ENCODE measurements at regions not wholly inside any gene's neighbourhood (a gene's known extent, or its start where the extent isn't known, plus 50 kb on each side); places are given as distances from the start of the nearest gene placed in this dataset.

DNA sequence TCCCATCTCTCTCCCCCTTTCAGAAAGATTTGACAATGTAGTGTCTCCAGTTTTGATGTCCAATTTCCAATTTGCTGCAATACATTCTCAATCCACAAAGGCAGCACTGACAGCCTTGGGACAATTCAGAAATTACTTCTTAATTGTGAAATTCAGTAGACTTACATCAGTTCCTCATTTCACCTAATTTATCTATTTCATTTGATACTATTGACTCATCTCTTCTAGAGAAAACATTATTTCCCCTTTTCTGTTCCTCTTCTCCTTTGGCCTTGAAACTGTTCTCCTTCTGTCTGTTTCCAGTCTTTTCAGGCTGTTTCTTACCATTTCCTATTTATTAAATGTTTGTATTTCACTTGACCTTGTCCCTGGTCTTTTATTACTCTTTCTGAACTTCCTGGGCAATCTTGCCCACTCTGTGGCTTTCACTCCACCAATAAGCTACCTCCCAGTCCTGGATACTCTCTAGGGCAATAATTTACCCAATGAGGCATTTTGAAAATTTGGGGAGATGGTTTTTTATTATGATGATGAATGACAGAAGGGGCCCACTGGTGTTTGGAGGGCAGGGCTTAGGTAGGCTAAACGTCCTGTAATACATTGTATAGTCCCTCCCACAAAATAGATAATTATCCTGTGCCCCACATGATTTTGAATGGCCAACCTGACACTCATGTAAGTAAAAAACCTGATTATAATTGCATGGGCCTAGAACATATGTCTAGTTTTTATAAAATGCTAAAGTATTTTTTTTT lies 498.0 kb upstream of the BOD1L1 start:
- H3K9ac ChIP-seq (ENCODE audit: low read length), result no peak overlapping the region
- H3K27ac ChIP-seq (ENCODE audit: low read depth, low read length), result no peak overlapping the region
- H3K36me3 ChIP-seq (ENCODE audit: control insufficient read depth, insufficient read depth, low read length), result no peaks in the 10 kb centered on the region
- H3K4me3 ChIP-seq (ENCODE audit: low read length), result no peak overlapping the region
- H3K4me1 ChIP-seq (ENCODE audit: control insufficient read depth, insufficient read depth, low read length), result no peaks in the 10 kb centered on the region
- no peaks in the 10 kb centered on the region for H3K27me3 ChIP-seq (ENCODE audit: control insufficient read depth, insufficient read depth, low read length)

DNA sequence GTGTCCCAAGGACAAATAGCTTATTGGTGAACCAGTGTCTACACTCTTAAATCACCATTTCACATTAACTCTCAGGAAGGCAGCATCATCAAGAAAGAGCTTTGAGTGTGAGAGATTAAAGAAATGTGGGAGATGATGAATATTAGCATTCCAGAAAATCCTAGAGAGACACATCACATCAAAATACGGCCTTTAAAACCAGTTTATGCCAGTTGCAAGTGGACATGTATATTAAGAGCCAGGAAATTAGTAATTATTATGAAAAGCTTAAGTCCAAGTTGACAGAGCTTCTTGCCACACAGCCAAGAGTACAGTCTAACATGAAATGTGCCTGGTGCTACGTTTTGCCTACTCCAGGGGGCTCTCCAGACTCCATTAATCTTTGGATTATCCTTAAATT lies 503.0 kb upstream of the BOD1L1 start:
- Histone ChIP-seq H3K4me3 (ENCODE audit: low read length) (no peak overlapping the region), H3K4me1 (ENCODE audit: control insufficient read depth, insufficient read depth, low read length) (no peaks in the 10 kb centered on the region), H3K9ac (ENCODE audit: low read length) (no peak overlapping the region), H3K36me3 (ENCODE audit: control insufficient read depth, insufficient read depth, low read length) (no peaks in the 10 kb centered on the region), H3K27me3 (ENCODE audit: control insufficient read depth, insufficient read depth, low read length) (no peaks in the 10 kb centered on the region), H3K27ac (ENCODE audit: low read depth, low read length) (no peak overlapping the region)

DNA sequence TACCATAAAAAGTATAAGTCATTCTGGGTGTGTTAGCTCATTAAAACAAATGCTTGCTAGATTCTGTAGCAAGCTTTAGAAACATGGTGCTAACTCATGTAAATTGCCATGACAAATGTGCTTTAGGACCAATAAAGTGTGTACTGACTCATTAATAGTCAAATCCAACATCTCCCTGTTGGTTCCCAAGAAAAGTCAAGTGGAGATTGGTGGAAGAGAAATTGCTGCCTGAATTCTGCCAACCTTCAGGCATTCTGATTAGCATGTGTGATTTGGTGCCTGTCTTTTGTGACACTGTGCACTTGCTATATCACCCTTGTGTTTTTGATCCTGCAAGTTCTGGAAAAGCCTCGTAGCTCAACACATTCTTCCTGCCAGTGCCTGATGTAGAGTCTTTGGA lies 503.8 kb upstream of the BOD1L1 start:
- no peak overlapping the region for H3K27ac ChIP-seq (ENCODE audit: low read depth, low read length)
- H3K36me3 ChIP-seq (ENCODE audit: control insufficient read depth, insufficient read depth, low read length), result no peaks in the 10 kb centered on the region
- no peaks in the 10 kb centered on the region for H3K27me3 ChIP-seq (ENCODE audit: control insufficient read depth, insufficient read depth, low read length)
- H3K4me1 ChIP-seq (ENCODE audit: control insufficient read depth, insufficient read depth, low read length), result no peaks in the 10 kb centered on the region
- H3K9ac ChIP-seq (ENCODE audit: low read length), result no peak overlapping the region
- H3K4me3 ChIP-seq (ENCODE audit: low read length), result no peak overlapping the region

DNA sequence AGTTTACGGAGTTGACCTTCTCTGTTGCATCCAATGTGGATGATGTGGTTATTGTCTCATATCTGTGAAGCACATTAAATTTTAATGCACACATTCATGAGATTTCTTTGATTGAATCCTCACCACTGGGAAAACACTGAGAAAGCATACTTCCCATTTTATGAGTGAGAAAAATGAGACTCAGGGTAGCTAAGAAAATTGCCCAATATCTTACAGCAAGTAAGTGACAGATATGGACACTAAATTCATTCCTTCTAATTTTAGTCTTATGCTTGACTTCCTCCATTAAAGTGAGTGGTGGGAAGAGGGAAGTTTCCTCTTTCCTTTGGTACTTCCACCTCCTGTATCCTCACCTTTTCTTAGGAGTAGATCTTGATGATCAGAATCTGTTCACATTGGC lies 504.8 kb upstream of the BOD1L1 start:
- Histone ChIP-seq H3K9ac (ENCODE audit: low read length) (no peak overlapping the region), H3K27ac (ENCODE audit: low read depth, low read length) (no peak overlapping the region)

DNA sequence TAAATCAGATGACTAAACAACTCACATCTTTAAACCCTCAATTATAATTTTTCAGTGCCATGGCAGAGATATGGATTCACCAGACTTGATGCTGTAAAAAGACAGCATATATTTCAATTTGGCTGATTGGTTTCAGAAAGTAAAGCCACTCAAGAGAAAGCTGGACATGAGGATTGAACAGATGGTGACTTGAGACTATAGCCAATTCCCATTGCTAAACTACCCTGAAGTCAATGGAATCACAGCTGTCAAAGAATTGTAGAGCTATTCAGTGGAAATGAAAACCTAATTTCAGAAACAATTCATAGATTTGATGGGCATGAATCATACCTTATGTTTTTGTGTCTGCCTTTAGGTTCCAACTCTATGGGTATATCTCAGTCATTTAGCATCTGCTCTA lies 510.6 kb upstream of the BOD1L1 start:
- Histone ChIP-seq H3K9ac (ENCODE audit: low read length) (no peak overlapping the region), H3K27me3 (ENCODE audit: control insufficient read depth, insufficient read depth, low read length) (no peaks in the 10 kb centered on the region), H3K4me3 (ENCODE audit: low read length) (no peak overlapping the region), H3K4me1 (ENCODE audit: control insufficient read depth, insufficient read depth, low read length) (no peaks in the 10 kb centered on the region), H3K36me3 (ENCODE audit: control insufficient read depth, insufficient read depth, low read length) (no peaks in the 10 kb centered on the region), H3K27ac (ENCODE audit: low read depth, low read length) (no peak overlapping the region)

More for the DNA sequence above, 504.8 kb upstream of the BOD1L1 start:
- no peaks in the 10 kb centered on the region for H3K27me3 ChIP-seq (ENCODE audit: control insufficient read depth, insufficient read depth, low read length)
- no peaks in the 10 kb centered on the region for H3K36me3 ChIP-seq (ENCODE audit: control insufficient read depth, insufficient read depth, low read length)
- no peaks in the 10 kb centered on the region for H3K4me1 ChIP-seq (ENCODE audit: control insufficient read depth, insufficient read depth, low read length)
- H3K4me3 ChIP-seq (ENCODE audit: low read length), result no peak overlapping the region

DNA sequence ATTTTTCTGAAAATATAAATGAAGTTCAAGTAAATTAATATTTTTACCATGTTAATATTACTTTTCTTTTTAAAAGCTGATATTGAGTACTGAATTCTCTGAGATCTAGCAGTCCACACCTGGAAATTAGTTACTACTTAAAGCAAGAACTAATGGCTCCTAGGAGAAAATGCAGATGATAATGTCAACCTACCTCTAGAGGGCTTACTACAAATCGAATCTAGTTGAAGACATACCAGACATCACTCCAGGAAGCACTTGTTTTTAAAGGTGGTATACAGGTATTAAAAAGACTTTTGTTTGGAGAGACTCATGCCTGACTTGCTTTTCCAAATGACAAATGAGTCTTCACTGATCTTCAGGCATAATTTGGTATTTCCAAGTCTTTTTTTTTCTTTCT lies 516.4 kb upstream of the BOD1L1 start:
- no peak overlapping the region for H3K27ac ChIP-seq (ENCODE audit: low read depth, low read length)
- H3K36me3 ChIP-seq (ENCODE audit: control insufficient read depth, insufficient read depth, low read length), result no peaks in the 10 kb centered on the region
- no peaks in the 10 kb centered on the region for H3K27me3 ChIP-seq (ENCODE audit: control insufficient read depth, insufficient read depth, low read length)
- H3K4me3 ChIP-seq (ENCODE audit: low read length), result no peak overlapping the region
- H3K9ac ChIP-seq (ENCODE audit: low read length), result no peak overlapping the region
- H3K4me1 ChIP-seq (ENCODE audit: control insufficient read depth, insufficient read depth, low read length), result no peaks in the 10 kb centered on the region

DNA sequence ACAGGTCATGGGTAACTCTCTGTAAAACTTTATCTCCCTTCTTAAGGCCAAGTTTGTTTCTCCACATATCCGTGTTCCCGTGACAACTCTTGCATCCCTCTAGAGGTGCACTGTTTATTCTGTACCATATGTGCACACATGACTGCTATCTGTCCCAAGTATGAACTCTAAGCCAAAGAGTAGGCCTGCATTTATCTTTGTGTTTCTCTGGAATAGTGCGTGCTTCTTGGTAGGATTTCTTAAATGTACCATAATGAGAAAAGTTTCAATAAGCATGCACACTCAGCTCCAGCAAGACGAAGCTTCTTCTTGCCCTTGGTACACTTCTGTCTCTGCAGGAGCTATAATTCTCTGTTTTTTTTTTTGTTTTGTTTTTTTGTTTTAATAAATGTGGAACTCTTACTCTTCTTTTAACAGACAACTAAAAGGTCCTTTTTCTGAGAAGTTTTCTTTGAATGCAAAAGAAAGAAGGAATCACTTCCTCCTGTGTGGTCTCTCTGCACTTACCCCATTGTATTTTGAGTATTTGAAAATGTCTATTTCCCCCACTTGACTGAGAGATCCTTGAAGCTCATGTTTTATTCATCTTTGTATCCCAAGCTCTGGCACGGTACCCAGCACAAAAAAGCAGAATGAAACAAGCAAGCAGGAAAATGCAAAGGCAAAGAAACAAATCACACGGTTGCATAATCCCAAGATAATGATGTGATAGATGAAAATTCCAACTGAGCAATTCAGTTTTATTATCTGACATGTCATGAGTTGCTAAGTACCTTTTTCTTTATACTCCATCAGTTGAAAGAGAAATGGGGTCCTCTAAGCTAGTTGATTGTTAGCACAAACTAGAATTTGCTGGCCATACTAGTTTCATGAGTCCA lies 521.9 kb upstream of the BOD1L1 start:
- no peaks in the 10 kb centered on the region for H3K4me1 ChIP-seq (ENCODE audit: control insufficient read depth, insufficient read depth, low read length)
- H3K27ac ChIP-seq (ENCODE audit: low read depth, low read length), result no peak overlapping the region
- no peak overlapping the region for H3K9ac ChIP-seq (ENCODE audit: low read length)
- no peak overlapping the region for H3K4me3 ChIP-seq (ENCODE audit: low read length)
- no peaks in the 10 kb centered on the region for H3K36me3 ChIP-seq (ENCODE audit: control insufficient read depth, insufficient read depth, low read length)
- no peaks in the 10 kb centered on the region for H3K27me3 ChIP-seq (ENCODE audit: control insufficient read depth, insufficient read depth, low read length)

DNA sequence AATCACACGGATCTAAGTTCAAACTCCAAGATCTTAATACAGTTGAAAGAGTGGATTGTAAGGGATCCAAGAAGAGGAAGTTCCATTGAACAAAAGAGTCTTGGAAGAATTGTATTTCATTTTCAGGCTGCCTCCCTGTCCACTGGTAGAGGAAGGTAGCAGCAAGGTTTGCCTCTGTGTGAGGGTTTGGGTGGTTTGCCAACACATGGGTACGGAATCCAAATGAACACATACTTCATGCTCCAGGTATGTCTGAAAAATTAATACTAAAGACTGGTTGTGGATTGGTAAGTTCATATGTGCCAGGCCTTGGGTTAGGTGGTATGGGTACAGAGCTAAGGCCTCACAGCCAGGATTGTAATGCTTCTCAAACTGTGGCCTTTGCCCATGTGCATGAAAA lies 523.6 kb upstream of the BOD1L1 start:
- H3K27ac ChIP-seq (ENCODE audit: low read depth, low read length), result no peak overlapping the region
- H3K9ac ChIP-seq (ENCODE audit: low read length), result no peak overlapping the region
- H3K4me3 ChIP-seq (ENCODE audit: low read length), result no peak overlapping the region
- H3K4me1 ChIP-seq (ENCODE audit: control insufficient read depth, insufficient read depth, low read length), result no peaks in the 10 kb centered on the region
- no peaks in the 10 kb centered on the region for H3K27me3 ChIP-seq (ENCODE audit: control insufficient read depth, insufficient read depth, low read length)
- H3K36me3 ChIP-seq (ENCODE audit: control insufficient read depth, insufficient read depth, low read length), result no peaks in the 10 kb centered on the region

DNA sequence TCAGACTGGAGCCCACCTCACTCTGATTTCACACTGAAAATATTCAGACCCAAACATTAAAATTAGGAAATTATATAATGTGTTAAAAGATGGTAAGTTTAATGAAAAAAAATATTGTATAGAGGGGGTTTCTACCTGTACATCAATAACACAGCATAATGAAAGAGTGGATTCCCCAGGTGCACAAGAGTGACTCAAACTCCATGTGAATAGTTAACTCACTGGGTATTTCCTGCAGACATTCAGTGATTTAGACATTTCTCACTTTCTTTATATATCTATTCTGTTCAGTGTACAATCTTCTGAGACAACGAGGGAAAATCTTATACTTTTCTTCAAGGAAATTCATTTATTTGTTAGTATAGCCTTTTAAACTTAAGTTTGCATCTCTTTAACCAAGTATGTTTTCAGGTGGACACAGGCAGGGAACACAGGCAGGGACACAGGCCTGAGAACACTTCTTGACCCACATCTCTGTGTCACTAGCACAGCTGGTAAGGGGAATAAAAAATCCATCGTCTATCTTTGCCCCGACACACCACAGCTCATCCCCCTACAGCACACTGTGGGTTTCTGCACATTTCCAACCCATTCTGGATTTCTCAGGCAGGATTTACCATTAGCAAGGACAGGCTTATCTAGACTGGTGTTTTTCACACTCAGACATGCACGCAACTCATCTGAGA lies 525.5 kb upstream of the BOD1L1 start:
- Histone ChIP-seq H3K4me3 (ENCODE audit: low read length) (no peak overlapping the region), H3K27ac (ENCODE audit: low read depth, low read length) (no peak overlapping the region), H3K9ac (ENCODE audit: low read length) (no peak overlapping the region), H3K27me3 (ENCODE audit: control insufficient read depth, insufficient read depth, low read length) (no peaks in the 10 kb centered on the region), H3K4me1 (ENCODE audit: control insufficient read depth, insufficient read depth, low read length) (no peaks in the 10 kb centered on the region), H3K36me3 (ENCODE audit: control insufficient read depth, insufficient read depth, low read length) (no peaks in the 10 kb centered on the region)

DNA sequence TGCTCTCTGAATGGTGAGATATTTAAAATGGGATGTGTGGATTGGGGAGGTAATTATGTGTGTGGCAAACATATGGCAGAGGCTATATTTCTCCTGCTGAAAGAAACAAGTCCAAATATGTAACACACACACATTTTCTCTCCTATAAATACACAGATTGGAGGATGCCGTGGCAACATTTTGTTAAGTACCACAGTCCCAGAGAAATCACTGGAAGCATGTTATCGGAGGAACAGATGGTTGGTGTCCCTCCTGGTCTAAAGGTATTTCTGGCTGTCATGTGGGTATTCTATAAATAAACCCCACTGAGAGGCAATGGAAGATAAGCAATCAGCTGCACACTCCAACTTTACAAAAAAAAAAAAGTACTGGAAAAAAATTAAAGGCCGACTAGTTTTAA lies 528.3 kb upstream of the BOD1L1 start:
- Histone ChIP-seq H3K27ac (ENCODE audit: low read depth, low read length) (no peak overlapping the region), H3K27me3 (ENCODE audit: control insufficient read depth, insufficient read depth, low read length) (no peaks in the 10 kb centered on the region), H3K9ac (ENCODE audit: low read length) (no peak overlapping the region), H3K4me1 (ENCODE audit: control insufficient read depth, insufficient read depth, low read length) (no peaks in the 10 kb centered on the region), H3K36me3 (ENCODE audit: control insufficient read depth, insufficient read depth, low read length) (no peaks in the 10 kb centered on the region), H3K4me3 (ENCODE audit: low read length) (no peak overlapping the region)

DNA sequence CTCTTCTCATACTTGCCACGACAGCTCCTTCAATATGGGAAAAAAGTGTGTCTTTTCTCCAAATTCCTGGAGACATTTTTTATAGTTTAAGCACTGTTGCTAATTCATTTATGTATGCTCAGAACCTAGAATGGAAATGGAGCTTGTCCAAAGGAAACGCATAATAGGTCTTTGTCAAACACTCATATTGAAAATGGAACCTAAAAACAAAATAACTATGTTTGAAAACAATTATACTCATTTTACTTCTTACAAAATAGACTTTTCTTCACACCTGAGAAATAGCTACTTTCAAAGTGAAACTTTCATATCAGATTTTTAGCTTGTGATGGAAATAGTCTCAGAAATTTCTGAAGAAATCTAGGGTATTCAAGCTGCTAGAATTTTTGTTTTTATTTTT lies 529.7 kb upstream of the BOD1L1 start:
- Histone ChIP-seq H3K27me3 (ENCODE audit: control insufficient read depth, insufficient read depth, low read length) (no peaks in the 10 kb centered on the region), H3K36me3 (ENCODE audit: control insufficient read depth, insufficient read depth, low read length) (no peaks in the 10 kb centered on the region), H3K9ac (ENCODE audit: low read length) (no peak overlapping the region), H3K4me3 (ENCODE audit: low read length) (no peak overlapping the region), H3K27ac (ENCODE audit: low read depth, low read length) (no peak overlapping the region), H3K4me1 (ENCODE audit: control insufficient read depth, insufficient read depth, low read length) (no peaks in the 10 kb centered on the region)

DNA sequence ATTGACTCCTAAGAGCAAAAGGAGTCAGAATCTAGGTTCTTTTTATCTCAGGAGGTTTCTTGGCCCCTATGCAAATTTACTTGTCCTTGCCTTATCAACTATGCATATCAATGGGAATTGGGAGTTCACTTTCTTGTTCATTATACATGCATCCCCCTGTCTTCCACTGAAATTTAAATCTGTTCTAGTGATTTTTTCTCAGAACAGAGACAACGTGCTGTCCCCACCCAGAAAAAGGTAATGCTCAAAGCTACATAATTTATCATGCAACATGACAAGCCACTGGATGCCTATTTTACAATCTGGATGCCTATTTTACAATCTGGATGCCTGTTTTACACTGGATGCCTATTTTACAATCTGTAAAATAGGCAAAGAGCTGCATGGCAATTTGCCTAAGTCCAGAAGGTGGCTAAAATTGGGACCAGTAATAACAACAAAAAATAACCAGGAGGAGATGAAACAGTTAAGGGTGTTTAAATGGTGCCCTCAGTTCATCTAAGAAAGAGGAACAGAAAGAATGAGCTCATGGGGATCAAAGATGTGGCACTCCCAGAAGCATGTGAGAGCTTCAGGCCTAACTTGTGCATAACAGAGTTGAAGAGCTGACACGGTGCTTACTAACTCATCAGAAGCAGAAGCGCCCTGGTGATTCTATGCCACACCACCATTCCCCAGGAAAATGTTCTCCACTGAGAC lies 537.8 kb upstream of the BOD1L1 start:
- H3K9ac ChIP-seq (ENCODE audit: low read length), result no peak overlapping the region
- no peaks in the 10 kb centered on the region for H3K36me3 ChIP-seq (ENCODE audit: control insufficient read depth, insufficient read depth, low read length)
- no peak overlapping the region for H3K27ac ChIP-seq (ENCODE audit: low read depth, low read length)
- no peaks in the 10 kb centered on the region for H3K4me1 ChIP-seq (ENCODE audit: control insufficient read depth, insufficient read depth, low read length)
- no peaks in the 10 kb centered on the region for H3K27me3 ChIP-seq (ENCODE audit: control insufficient read depth, insufficient read depth, low read length)
- H3K4me3 ChIP-seq (ENCODE audit: low read length), result no peak overlapping the region

Data from rectal smooth muscle tissue (tissue), 1 donor.